ENCODE measurements at regions not wholly inside any gene's neighbourhood (a gene's known extent, or its start where the extent isn't known, plus 50 kb on each side); places are given as distances from the start of the nearest gene placed in this dataset.

DNA sequence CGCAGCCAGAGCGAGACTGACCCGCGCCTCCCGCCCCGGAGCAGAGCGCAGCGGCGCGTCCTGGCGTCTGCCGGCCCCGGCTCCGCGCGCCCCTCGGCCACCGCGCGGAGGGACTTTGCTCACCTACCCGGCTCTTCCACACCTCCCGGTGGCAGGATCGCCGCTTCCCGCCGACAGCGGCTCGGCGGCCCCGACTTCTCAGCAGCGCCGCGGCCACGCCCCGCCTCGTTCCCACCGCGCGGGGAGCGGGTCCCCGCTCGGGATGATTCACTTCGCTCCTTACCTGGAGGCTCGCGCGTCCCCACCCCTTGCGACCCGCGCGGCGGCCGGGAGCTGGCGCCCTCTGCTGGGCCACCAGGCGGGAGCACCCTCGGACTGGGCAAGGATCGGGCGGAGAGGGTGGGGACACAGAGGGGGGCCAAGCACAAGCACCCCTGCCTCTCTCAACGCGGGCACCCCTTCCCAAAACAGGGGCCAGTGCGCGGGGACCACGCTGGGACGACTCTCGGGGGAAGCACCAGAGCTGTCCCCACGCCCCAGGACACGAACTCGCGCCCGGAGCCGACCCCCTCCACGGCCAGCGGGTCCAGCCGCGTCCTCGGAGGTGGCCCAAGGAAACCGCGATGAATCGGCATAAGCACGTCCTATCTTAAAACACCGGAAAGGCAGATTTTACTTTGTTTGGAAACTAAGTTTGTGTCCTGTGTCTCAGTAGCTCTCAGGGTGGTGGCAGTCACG is 101.0 kb upstream of the SVIL start:
- Histone ChIP-seq H3K9me2 (no peaks in the 10 kb centered on the region), H3K27me3 (ENCODE audit: insufficient read depth) (no peaks in the 10 kb centered on the region), H4K20me1 (ENCODE audit: insufficient read depth) (peaks cover 31% of the 10 kb centered on the region; the same call in 1 of the 2 replicates), H3K4me1 (ENCODE audit: control insufficient read depth in 1 of 2, insufficient read depth in 2 of 2, low read depth in 1 of 2, low read length in 1 of 2) (peaks cover 12 to 15% of the 10 kb centered on the region in 2 experiments; a peak in 1 of 4 replicates), H3K4me2 (peak overlapping the region; percentile 96), H3K36me3 (replicated peaks in 1 of 2; ENCODE audit: control insufficient read depth in 1 of 2, insufficient read depth in 2 of 2, low read length in 1 of 2) (peaks cover 0 to 8% of the 10 kb centered on the region in 2 experiments), H3K9ac (peak overlapping the region; percentile 73), H2AFZ (ENCODE audit: low read depth) (peak overlapping the region; percentile 66; the same call in 1 of the 2 replicates), H3K9me3 (no peaks in the 10 kb centered on the region), H3F3A (replicated peaks; ENCODE audit: insufficient read depth) (peaks cover under 1% of the 10 kb centered on the region), H3K27ac (ENCODE audit: low read depth in 2 of 2, low read length in 1 of 2) (peak overlapping the region; percentile 79 to 86), H3K4me3 (ENCODE audit: low read depth in 2 of 2, low read length in 1 of 2) (peak overlapping the region; percentile 81 to 89), H3K79me2 (ENCODE audit: insufficient read depth) (peaks cover 50% of the 10 kb centered on the region)
- peak; percentile 97 for DNase-seq
- POLR2A ChIA-PET = no interaction called here
- under 1% methylated on average over 43 of the region's 81 CpGs for WGBS (ENCODE audit: low lambda C conversion rate)
- CTCF ChIA-PET = interaction anchor here (0.8 to 2.7 kb wide), 31 partner anchors 8 to 285 kb away, joined by 3 to 21 read pairs (median 4); no protein-coding TSS in a partner anchor
- no peak for TF ChIP-seq FOXM1 (IDR thresholded peaks at IDR 0.05; ENCODE audit: low read depth)
- 0 out of 2 replicates have a peak, but pooled peaks have one; percentile 8 for TF ChIP-seq ELF1 (IDR thresholded peaks at IDR 0.05)
- no peak; the same call in 1 of the 2 replicates for TF ChIP-seq MEF2A (IDR thresholded peaks at IDR 0.05; ENCODE audit: borderline replicate concordance, low read depth)
- peak; percentile 61 for TF ChIP-seq RAD21 (IDR thresholded peaks at IDR 0.05; ENCODE audit: low read length)
- 0 out of 2 replicates have a peak, but pooled peaks have one; percentile 19 for TF ChIP-seq NFIC (IDR thresholded peaks at IDR 0.05; ENCODE audit: borderline replicate concordance)
- TF ChIP-seq, protein P1, sequence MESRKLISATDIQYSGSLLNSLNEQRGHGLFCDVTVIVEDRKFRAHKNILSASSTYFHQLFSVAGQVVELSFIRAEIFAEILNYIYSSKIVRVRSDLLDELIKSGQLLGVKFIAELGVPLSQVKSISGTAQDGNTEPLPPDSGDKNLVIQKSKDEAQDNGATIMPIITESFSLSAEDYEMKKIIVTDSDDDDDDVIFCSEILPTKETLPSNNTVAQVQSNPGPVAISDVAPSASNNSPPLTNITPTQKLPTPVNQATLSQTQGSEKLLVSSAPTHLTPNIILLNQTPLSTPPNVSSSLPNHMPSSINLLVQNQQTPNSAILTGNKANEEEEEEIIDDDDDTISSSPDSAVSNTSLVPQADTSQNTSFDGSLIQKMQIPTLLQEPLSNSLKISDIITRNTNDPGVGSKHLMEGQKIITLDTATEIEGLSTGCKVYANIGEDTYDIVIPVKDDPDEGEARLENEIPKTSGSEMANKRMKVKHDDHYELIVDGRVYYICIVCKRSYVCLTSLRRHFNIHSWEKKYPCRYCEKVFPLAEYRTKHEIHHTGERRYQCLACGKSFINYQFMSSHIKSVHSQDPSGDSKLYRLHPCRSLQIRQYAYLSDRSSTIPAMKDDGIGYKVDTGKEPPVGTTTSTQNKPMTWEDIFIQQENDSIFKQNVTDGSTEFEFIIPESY (IDR thresholded peaks at IDR 0.05; ENCODE audit: borderline replicate concordance, low read depth) = no peak
- no peak for TF ChIP-seq POLR2AphosphoS5 (IDR thresholded peaks at IDR 0.05; ENCODE audit: low read depth, low read length)
- no peak for TF ChIP-seq EZH2phosphoT487 (IDR thresholded peaks at IDR 0.05; ENCODE audit: borderline replicate concordance, low read depth)
- no peak for TF ChIP-seq FOXJ3 (CRISPR knock-in tag; IDR thresholded peaks at IDR 0.05)
- TF ChIP-seq CHD2 (IDR thresholded peaks at IDR 0.05; ENCODE audit: low read length, partially characterized antibody) = no peak
- no peak for TF ChIP-seq GATA2 (CRISPR knock-in tag; IDR thresholded peaks at IDR 0.05)
- TF ChIP-seq EP300 (IDR thresholded peaks at IDR 0.05; ENCODE audit: borderline replicate concordance in 1 of 2, low read depth in 1 of 2, low read length in 1 of 2) = peak in 1 of 2 experiments; percentile 42; a peak in 1 of 4 replicates
- peak; percentile 41; the same call in 1 of the 2 replicates for TF ChIP-seq TCF12 (IDR thresholded peaks at IDR 0.05)
- peak; percentile 28; the same call in 1 of the 2 replicates for TF ChIP-seq FOSL2 (IDR thresholded peaks at IDR 0.05; ENCODE audit: borderline replicate concordance, low read depth)
- no peak for TF ChIP-seq RCOR1 (IDR thresholded peaks at IDR 0.05; ENCODE audit: low read length)
- TF ChIP-seq, protein P2, sequence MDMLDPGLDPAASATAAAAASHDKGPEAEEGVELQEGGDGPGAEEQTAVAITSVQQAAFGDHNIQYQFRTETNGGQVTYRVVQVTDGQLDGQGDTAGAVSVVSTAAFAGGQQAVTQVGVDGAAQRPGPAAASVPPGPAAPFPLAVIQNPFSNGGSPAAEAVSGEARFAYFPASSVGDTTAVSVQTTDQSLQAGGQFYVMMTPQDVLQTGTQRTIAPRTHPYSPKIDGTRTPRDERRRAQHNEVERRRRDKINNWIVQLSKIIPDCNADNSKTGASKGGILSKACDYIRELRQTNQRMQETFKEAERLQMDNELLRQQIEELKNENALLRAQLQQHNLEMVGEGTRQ (IDR thresholded peaks at IDR 0.05; ENCODE audit: borderline replicate concordance, low read depth, low read length) = no peak
- TF ChIP-seq, protein P3, sequence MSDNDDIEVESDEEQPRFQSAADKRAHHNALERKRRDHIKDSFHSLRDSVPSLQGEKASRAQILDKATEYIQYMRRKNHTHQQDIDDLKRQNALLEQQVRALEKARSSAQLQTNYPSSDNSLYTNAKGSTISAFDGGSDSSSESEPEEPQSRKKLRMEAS (IDR thresholded peaks at IDR 0.05; ENCODE audit: low read depth) = no peak
- peak; percentile 65 for TF ChIP-seq SMC3 (IDR thresholded peaks at IDR 0.05; ENCODE audit: low read depth, low read length)
- no peak for TF ChIP-seq YY1 (IDR thresholded peaks at IDR 0.05; ENCODE audit: low read depth)
- TF ChIP-seq RXRA (IDR thresholded peaks at IDR 0.05; ENCODE audit: borderline replicate concordance, low read depth) = 0 out of 2 replicates have a peak, but pooled peaks have one; percentile 20
- no peak for TF ChIP-seq MXI1 (IDR thresholded peaks at IDR 0.05; ENCODE audit: low read depth, low read length)
- TF ChIP-seq GABPA (IDR thresholded peaks at IDR 0.05; ENCODE audit: low read depth) = no peak
- TF ChIP-seq TAF1 (IDR thresholded peaks at IDR 0.05; ENCODE audit: borderline replicate concordance, low read depth, low read length) = no peak; the same call in 1 of the 2 replicates
- no peak; the same call in 1 of the 2 replicates for TF ChIP-seq JUND (IDR thresholded peaks at IDR 0.05)
- TF ChIP-seq, protein P4, sequence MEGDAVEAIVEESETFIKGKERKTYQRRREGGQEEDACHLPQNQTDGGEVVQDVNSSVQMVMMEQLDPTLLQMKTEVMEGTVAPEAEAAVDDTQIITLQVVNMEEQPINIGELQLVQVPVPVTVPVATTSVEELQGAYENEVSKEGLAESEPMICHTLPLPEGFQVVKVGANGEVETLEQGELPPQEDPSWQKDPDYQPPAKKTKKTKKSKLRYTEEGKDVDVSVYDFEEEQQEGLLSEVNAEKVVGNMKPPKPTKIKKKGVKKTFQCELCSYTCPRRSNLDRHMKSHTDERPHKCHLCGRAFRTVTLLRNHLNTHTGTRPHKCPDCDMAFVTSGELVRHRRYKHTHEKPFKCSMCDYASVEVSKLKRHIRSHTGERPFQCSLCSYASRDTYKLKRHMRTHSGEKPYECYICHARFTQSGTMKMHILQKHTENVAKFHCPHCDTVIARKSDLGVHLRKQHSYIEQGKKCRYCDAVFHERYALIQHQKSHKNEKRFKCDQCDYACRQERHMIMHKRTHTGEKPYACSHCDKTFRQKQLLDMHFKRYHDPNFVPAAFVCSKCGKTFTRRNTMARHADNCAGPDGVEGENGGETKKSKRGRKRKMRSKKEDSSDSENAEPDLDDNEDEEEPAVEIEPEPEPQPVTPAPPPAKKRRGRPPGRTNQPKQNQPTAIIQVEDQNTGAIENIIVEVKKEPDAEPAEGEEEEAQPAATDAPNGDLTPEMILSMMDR (IDR thresholded peaks at IDR 0.05) = peak; percentile 85
- TF ChIP-seq NRF1 (IDR thresholded peaks at IDR 0.05; ENCODE audit: low read depth, low read length) = no peak
- TF ChIP-seq TEAD4 (IDR thresholded peaks at IDR 0.05; ENCODE audit: borderline replicate concordance, insufficient read depth) = no peak
- no peak for TF ChIP-seq SIN3A (IDR thresholded peaks at IDR 0.05; ENCODE audit: borderline replicate concordance, low read depth, low read length)
- no peak for TF ChIP-seq RFX5 (IDR thresholded peaks at IDR 0.05; ENCODE audit: low read length)

All from SK-N-SH (cell line).